Prostate gland (tissue), 2 donors: ENCODE measurements at regions not wholly inside any gene's neighbourhood (a gene's known extent, or its start where the extent isn't known, plus 50 kb on each side); places are given as distances from the start of the nearest gene placed in this dataset.

Experiments used
- POLR2A ChIP-seq: fragments of 450-650 bp; IDR thresholded peaks from one replicate; pipeline ENCODE4 v1.6.1; 2016; ENCODE audit warnings: antibody characterized with exemption, mild to moderate bottlenecking
- POLR2AphosphoS5 ChIP-seq: sonication (generic); formaldehyde crosslinking; IDR thresholded peaks from one replicate; pipeline ENCODE4 v1.6.1; 2017; ENCODE audit warnings: antibody characterized with exemption
- TF ChIP-seq, protein P1 (sequence below), 4 experiments: fragments of 200-600 bp in 2 of 4; fragments of 450-650 bp in 2 of 4; sonication (generic) in 2 of 4; IDR thresholded peaks; 1 replicate in 3 of 4; 2 replicates in 1 of 4; pipeline ENCODE4 v1.5.1; 2016 to 2019; ENCODE audit warnings: antibody characterized with exemption in 4 of 4, mild to moderate bottlenecking in 2 of 4, moderate library complexity in 2 of 4

- TF ChIP-seq, protein P1, sequence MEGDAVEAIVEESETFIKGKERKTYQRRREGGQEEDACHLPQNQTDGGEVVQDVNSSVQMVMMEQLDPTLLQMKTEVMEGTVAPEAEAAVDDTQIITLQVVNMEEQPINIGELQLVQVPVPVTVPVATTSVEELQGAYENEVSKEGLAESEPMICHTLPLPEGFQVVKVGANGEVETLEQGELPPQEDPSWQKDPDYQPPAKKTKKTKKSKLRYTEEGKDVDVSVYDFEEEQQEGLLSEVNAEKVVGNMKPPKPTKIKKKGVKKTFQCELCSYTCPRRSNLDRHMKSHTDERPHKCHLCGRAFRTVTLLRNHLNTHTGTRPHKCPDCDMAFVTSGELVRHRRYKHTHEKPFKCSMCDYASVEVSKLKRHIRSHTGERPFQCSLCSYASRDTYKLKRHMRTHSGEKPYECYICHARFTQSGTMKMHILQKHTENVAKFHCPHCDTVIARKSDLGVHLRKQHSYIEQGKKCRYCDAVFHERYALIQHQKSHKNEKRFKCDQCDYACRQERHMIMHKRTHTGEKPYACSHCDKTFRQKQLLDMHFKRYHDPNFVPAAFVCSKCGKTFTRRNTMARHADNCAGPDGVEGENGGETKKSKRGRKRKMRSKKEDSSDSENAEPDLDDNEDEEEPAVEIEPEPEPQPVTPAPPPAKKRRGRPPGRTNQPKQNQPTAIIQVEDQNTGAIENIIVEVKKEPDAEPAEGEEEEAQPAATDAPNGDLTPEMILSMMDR (IDR thresholded peaks at IDR 0.05) = no peak
- TF ChIP-seq POLR2AphosphoS5 = no peak
- no peak for TF ChIP-seq POLR2A
These were observed 502.3 kb upstream of the ZMIZ1 start for GRCh38 chr10:78566284-78567111.
